ENCODE measurements at regions not wholly inside any gene's neighbourhood (a gene's known extent, or its start where the extent isn't known, plus 50 kb on each side); places are given as distances from the start of the nearest gene placed in this dataset.

- TF ChIP-seq POLR2AphosphoS5 (IDR thresholded peaks at IDR 0.05; ENCODE audit: low read depth): no peak
- no peak for TF ChIP-seq CTCF (IDR thresholded peaks at IDR 0.05; ENCODE audit: insufficient read depth, low read length)
Measured at GRCh38 chr12:65663097-65663496, 161.2 kb upstream of the HMGA2 start.

Data from HL-60 (cell line).